Panc1 (cell line): ENCODE measurements at regions not wholly inside any gene's neighbourhood (a gene's known extent, or its start where the extent isn't known, plus 50 kb on each side); places are given as distances from the start of the nearest gene placed in this dataset.

Source experiments
- POLR2AphosphoS5 ChIP-seq: IDR thresholded peaks from 2 replicates; pipeline ENCODE4 v1.6.1; 2012; ENCODE audit warnings: mild to moderate bottlenecking, low read depth, low read length, moderate library complexity
- REST ChIP-seq, 2 experiments: IDR thresholded peaks; 2 replicates each; pipeline ENCODE4 v1.6.1; 2011 to 2012; ENCODE audit warnings: low read depth in 2 of 2, control low read depth in 1 of 2, low read length in 1 of 2, mild to moderate bottlenecking in 1 of 2, moderate library complexity in 1 of 2; ENCODE audit not compliant: insufficient read depth in 1 of 2
- SIN3A ChIP-seq: IDR thresholded peaks from 2 replicates; pipeline ENCODE4 v1.6.1; 2012; ENCODE audit warnings: low read depth, mild to moderate bottlenecking, low read length, moderate library complexity, borderline replicate concordance; ENCODE audit not compliant: insufficient read depth
- TF ChIP-seq, protein P1 (sequence below): fragments of 450-650 bp; IDR thresholded peaks from 2 replicates; pipeline ENCODE4 v1.5.1; 2017; ENCODE audit warnings: mild to moderate bottlenecking

GRCh38 chr1:73096841-73097240, 814.5 kb upstream of the NEGR1 start:
- TF ChIP-seq, protein P1, sequence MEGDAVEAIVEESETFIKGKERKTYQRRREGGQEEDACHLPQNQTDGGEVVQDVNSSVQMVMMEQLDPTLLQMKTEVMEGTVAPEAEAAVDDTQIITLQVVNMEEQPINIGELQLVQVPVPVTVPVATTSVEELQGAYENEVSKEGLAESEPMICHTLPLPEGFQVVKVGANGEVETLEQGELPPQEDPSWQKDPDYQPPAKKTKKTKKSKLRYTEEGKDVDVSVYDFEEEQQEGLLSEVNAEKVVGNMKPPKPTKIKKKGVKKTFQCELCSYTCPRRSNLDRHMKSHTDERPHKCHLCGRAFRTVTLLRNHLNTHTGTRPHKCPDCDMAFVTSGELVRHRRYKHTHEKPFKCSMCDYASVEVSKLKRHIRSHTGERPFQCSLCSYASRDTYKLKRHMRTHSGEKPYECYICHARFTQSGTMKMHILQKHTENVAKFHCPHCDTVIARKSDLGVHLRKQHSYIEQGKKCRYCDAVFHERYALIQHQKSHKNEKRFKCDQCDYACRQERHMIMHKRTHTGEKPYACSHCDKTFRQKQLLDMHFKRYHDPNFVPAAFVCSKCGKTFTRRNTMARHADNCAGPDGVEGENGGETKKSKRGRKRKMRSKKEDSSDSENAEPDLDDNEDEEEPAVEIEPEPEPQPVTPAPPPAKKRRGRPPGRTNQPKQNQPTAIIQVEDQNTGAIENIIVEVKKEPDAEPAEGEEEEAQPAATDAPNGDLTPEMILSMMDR: no peak
- TF ChIP-seq POLR2AphosphoS5 (no peak), SIN3A (no peak), REST (IDR thresholded peaks at IDR 0.05; ENCODE audit: insufficient read depth in 1 of 2, low read depth in 2 of 2, low read length in 1 of 2) (no peak)
